HG03095 (cell line): ENCODE measurements at regions not wholly inside any gene's neighbourhood (a gene's known extent, or its start where the extent isn't known, plus 50 kb on each side); places are given as distances from the start of the nearest gene placed in this dataset.
"Not testable (repeated sequence)": the region's sequence is repeated elsewhere in the genome, so short reads cannot be mapped to it uniquely, and the experiment has no call there.

ENCODE experiments used
- ATAC-seq: cut with Tn5 transposase; IDR thresholded peaks from one replicate; pipeline ENCODE4 v1.9.1; 2021; ENCODE audit warnings: moderate library complexity; ENCODE audit not compliant: unreplicated experiment

DNA sequence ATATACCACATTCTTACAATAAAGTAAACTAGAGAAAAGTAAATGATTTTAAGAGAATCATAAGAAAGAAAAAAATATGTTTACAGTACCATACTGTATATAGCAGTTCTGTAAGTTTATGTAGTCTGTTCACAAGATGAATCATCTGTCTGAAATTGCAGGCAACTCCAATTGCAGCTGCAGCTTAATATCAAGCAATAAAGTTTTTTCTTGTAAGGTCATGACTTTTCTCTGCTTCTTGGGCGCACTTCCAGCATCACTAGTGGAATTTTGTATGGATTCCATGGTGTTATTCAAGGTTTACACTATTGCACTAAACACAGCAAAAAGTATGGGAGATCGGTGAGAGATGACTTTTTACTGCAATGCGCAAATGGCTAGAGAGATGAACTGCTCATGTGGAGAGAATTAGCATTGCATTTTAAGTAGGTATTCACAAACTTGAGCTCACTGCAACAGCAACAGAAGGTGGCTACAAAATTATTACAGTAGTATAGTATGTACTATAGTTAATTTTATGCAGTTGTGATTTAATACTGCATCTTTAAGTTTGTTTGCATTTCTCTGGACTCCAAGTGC lies 445.4 kb upstream of the OR4E1 start:
- no peak for ATAC-seq

DNA sequence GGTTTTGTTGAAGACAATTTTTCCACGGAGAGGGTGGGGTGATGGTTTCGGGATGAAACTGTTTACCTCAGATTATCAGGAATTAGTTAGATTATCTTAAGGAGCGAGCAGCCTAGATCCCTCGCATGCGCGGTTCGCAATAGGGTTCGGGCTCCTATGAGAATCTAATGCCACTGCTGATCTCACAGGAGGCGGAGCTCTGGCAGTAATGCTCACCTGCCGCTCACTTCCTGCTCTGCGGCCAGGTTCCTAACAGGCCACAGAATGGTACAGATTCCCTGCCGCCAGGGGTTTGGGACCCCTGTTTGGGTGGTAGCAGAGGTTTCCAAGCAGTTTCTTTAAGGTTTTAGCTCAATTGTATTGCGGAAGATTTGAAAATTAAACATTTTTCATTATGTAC lies 439.8 kb upstream of the OR4E1 start:
- ATAC-seq = no peak

DNA sequence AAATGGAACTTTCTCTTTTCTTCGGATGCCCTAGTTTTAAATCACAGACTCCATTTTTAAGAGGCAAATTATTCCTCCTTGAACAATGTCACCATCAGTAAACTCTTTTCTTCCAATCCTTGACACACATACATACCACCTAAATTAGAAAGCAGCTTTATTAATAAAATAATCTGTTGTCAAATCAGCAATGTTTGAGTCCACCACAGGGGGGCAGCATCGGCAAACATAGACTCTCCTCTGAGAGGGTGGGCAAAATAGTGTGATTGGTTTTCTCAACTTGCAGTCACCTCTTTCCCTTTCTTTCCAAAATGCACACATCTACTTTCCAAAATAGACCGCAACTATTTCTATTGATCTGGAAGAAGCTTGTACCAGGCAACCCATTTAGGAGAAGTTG lies 438.4 kb upstream of the OR4E1 start:
- no peak for ATAC-seq

DNA sequence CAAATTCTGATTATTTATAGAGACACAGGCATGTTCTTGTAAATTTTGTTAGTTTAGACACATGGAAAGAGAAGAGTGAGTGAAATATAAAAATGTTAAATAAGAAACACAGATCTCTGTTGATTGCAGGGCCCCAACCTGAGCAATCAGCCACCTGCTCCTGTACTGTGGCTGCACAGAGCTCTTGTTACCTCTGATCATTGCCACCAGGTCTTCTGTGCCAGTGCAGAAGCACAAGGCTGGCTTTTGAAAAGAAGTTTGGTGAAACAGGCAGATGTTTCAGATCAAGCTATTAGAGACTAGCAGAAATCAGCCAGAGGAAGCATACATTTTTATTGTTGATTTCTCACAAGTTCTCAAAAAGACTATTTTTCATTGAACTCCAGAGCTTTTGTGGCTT lies 434.1 kb upstream of the OR4E1 start:
- no peak for ATAC-seq

DNA sequence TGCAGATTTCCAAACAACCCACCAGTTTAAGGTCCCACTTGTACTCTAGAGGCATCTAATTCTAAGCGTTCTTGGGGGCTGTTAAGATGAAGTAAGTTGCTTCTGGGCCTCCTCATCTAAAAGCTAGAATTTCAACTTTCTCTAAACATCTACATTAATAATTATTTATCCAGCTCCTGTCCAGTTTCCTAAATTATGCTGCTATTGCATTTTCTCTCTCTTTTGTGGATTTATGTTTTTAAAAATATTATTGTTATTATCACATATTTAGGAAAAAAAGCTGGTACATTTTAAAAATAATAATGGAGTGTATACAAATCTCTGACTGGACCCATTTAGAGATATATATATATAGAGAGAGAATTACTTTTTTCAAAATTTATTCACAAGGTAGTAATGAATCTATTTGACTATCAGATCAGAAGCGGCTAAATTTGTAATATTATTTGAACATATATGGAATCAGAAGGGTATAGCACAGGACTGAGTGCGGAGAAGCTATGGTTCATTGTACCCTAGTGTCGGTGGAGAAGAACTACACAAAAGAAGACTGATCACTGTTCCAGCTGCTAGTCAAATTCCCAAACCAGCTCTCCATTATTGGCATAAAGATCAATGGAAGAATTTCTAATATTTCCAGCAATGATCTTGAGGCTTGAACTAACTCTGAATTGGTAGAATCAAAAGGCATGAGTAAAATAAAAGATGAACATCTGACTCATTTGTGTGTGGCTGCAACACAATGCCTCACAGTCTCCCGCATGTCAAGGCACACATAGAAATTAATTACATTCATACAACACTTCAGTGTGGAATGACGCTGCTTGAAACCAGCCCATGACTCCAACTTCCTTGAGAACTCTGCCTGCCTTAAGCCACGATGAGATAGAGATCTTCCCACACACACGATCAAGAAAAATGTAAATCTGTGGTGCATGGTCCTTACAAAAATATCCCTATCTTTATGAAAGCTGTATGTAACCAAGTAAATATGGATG lies 433.4 kb upstream of the OR4E1 start:
- ATAC-seq = no peak

DNA sequence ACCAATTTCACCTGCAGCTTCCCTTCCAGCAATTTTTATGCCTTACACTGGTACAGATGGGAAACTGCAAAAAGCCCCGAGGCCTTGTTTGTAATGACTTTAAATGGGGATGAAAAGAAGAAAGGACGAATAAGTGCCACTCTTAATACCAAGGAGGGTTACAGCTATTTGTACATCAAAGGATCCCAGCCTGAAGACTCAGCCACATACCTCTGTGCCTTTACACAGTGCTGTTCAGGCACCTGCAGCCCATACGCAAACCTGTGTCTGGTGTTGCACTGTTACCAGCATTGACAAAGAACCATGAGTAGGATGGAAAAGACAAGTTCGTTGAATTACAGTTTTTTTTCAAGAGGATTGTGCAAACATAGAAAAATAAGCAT lies 432.0 kb upstream of the OR4E1 start:
- ATAC-seq = no peak

DNA sequence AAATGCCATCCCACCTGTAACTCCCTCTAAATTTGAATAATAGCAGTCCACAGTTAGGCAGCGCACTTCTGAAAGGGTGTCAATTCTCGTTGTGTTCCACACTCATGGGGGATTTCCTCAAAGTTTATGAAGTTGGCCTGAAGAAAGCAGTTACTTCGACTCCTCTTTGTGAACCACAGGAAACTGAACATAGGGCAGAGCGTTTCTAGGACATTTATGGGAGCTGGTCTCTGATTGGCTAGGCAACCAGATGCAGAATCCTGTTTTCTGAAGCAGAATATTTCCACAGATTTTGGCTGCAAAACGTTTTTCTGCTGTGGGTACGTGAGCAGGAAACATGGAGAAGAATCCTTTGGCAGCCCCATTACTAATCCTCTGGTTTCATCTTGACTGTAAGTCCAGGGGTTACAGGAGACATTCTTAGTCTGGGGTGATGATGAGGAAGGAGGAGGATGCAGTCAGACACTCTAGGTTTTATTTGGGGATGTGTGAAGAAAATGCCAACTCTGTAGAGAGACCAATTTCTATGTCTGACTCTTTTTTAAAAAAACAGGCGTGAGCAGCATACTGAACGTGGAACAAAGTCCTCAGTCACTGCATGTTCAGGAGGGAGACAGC lies 431.5 kb upstream of the OR4E1 start:
- no peak for ATAC-seq

DNA sequence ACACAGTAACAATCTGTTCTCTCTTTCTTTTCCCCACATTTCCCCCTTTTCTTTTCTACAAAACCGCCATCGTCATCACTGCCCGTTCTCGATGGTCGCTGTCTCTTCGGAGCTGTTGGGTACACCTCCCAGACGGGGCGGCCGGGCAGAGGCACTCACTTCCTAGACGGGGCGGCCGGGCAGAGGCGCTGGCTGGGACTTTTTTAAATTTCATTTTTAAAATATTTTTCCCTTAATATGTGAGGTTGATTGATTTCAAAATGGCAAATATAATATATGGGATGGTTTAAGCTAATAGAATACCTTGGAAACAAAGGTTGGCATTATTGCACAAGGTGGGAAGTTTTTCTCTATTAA lies 427.1 kb upstream of the OR4E1 start:
- not testable (repeated sequence) for ATAC-seq

DNA sequence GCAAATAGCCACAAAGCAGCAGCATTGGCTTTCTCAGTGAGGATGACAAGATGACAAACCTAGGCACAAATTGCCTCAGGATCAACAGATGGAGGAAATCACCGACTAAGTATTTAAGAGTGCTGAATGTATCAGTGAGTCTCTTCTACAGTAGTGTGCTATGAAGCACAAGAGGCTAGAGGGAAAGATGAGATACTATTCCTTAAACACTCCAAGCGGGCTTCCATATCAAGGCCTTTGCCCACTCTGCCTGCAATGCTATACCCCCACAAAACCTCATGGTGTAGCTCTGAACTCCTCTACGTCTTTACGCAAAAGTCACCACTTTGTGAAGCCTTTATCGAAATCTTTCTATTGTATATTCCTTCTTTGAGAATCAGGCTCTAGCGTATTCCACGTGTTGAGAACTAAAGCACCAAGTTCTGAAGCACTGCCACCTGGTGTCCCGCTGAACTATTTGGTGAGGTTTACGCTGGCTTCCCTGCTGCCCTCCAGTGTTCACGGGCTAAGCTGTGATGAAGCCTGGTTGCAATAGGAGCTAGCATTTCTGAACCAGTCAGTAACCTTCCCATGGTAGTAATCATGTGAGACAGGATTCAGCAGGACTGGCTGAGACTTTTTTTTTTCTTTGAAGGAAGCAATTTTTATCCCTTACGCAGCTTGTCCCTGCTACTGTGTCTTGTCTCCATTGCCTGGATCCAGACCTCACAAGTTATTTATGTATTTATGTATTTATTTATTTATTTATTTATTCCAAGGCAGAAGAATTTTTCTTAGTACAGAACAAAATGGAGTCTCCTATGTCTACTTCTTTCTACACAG lies 426.5 kb upstream of the OR4E1 start:
- ATAC-seq = no peak

DNA sequence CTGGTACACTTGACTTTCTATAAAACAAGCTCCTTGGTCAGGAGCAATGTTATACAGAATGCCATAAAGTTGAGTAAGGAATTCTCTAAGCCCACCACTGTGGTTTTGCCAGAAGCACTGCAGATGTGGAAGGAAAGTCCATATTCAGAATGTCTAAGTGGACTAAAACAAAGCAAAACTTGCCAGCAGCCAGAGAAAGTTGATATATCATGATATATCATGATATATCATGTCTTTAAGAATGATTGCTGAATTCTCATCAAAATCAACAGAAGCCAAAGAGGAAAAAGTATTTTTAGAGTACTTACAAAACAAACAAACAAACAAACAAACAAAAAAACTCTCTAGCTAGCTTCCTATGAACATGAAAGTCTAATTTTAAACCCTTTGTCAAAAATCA lies 424.8 kb upstream of the OR4E1 start:
- ATAC-seq = no peak

DNA sequence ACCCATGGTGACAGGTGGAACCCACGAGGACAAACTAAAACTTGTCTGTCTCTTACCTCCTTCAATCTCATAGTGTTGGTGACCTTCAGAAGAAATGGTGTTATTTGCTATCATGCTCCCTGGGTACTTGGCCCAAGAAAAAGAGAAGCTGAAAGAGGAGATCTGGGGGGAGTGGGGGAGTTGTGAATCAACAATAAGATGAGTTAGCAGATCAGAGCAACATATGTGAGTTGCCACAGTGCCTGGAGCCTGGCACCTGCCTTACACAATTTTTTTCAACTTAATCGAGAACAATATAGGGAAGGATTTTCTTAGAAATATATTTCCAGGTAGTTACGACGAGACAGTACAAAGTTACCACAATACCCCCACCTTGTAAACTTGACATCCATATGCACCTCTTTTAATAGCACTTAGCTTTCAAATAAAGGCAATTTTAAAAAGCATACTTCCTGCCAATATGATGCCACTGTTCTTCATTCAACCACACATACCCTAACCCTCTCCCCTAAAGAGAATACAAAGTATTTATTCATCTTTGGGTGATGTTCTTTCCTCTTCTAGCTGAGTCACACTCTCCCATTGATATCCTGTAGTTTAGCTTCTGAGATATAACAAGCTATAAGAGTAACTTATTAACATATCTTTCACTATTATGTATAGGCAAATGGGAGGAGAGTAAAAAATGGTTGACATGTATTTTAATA lies 424.1 kb upstream of the OR4E1 start:
- no peak for ATAC-seq

DNA sequence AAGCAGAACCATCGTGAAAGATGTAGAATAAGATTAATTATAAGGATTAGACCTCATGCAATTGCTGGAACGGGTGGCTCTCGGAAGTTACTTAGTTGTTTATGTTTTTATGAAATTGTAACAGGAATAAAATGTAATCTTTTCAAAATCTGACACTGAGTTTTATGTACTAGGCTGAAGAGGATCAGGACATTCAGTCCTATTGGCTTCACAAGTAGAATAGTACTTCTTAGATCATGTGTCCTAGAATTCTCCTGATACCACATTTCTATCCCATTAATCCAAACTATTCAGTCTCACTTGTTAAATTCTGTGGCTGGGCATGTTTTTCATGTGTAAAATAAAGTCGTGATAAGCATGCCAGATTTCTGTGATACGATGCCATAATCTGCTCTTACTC lies 423.5 kb upstream of the OR4E1 start:
- no peak for ATAC-seq

DNA sequence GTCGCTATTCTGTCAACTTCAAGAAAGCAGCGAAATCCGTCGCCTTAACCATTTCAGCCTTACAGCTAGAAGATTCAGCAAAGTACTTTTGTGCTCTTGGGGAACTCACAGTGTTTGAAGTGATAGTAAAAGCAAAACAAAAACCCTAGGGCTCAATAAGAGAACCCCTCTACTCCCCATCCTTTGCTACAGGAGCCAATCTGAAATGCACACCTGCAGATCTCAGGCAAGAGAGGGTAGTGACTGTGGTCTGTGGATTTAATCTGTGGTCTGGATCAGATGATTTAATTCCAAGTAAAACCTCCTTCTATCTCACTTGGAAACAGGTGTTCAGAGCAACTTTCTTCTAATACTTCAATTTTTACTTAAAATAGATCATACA lies 422.9 kb upstream of the OR4E1 start:
- ATAC-seq = no peak

DNA sequence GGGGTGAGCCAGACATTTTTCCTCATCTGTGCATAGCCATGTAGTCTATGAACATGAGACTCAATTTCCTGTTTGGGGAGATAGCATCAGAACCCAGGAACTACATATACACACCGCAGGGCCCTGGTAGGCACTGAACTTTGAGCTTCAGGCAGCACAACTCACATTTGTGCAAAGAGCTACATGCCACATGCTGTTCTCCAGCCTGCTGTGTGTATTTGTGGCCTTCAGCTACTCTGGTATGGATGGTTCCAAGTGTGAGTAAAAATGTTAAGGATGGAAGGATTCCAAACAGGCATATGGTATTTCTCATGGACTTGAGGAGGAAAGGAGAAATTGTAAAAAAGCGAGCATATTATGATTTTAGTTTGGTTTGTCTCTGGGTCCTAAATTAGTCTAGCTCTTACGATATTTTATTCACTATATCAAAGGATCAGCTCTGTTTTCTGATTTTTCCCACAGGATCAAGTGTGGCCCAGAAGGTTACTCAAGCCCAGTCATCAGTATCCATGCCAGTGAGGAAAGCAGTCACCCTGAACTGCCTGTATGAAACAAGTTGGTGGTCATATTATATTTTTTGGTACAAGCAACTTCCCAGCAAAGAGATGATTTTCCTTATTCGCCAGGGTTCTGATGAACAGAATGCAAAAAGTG lies 422.4 kb upstream of the OR4E1 start:
- ATAC-seq = no peak

DNA sequence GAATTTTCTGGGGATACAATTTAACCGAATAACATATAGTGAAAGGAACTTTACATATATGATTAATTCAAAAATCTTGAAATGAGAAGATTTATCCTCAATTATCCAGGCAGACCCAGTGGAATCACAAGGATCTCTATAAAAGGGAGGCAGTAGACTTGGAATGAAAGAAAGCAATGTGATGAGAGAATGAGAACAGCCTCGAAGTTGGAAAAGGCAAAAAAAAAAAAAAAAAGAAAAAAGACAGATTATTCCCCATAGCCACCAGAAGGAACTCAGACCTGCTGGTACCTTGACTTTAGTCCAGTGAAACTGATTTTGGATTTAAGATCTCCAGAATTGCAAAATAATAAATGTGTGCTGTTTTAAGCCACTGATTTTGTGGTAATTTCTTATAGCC lies 416.3 kb upstream of the OR4E1 start:
- ATAC-seq = no peak

DNA sequence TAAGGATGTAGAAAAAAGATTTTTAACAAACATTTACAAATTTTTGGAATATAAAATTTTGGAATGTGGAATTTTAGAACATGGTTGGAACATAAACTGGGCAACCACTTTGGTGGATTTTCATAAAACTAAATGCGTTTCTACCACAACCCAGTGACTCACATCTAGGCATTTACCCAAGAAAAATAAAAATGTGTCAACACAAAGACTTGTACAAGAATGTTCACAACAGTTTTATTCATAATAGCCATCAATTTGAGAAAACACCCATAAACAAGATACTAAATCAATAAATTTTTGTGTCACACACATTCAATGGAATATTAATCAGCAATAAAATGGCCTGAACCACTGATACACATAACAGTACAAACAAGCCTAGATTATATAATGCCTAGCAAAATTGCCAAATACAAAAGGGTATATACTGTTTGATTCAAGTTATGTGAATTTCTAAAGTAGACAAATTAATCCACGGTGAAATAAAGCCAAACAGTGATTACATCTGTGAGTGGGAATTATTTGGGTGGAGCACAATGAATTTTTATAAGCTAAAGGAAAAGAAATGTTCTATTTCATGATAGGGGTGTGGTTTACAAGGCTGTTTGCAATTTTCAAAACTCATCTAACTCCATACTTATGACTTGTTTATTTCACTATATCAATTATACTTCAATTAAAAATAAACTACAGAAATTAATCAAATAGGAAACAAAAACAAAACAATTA lies 415.2 kb upstream of the OR4E1 start:
- no peak for ATAC-seq

DNA sequence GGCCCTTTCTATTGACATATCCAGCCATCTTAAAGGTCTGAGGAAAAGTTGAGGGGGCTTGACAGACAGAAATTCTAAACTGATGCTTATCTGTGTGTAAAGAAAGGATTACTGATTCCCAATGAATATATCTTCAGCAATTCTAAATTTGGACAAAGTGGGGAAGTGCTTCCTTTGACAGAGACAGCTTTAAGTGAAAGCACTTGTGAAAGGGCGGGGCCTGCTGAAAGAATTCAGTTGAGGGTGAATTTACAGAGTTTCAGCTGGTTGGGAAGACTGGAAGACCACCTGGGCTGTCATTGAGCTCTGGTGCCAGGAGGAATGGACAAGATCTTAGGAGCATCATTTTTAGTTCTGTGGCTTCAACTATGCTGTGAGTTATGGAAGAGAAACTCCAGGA lies 412.5 kb upstream of the OR4E1 start:
- ATAC-seq = no peak

DNA sequence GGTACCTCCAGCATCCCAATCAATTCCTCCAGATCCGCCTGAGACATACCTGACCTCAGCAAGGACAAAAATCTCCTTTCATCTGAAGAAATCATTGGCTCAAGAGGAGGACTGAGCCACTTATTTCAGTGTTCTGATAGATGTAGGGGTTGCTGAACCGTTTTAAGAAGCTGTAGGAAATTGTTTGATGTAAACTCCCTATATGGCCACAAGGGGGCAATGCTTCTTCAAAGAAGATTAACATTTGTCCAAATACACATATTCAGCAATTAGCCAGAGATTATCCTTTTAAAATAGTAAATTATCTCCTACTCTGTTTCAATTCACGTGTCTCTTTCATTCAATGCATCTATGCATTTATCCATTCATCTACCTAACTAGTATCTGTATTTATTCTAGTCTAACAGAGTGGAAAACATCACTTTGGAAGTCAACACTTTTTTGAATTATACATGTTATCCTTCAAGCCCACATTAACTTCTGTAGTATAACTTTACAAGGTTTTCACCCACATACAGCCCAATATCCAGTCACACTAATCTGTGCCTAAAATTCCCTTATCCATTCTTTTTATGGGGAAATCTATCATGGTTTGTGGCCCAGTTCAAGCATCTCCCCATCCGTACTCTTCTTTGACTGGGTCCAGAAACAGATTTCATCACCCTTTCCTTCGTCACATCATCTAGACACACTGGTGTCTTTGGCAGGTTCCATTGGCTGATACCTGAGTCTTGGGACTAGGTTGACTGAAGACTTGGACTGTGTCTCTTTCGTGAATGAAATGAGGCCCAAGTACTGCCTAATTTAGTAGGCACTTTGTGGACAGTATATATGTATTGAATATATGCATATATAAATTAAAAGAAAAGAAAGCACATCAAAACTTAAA lies 411.0 kb upstream of the OR4E1 start:
- no peak for ATAC-seq

DNA sequence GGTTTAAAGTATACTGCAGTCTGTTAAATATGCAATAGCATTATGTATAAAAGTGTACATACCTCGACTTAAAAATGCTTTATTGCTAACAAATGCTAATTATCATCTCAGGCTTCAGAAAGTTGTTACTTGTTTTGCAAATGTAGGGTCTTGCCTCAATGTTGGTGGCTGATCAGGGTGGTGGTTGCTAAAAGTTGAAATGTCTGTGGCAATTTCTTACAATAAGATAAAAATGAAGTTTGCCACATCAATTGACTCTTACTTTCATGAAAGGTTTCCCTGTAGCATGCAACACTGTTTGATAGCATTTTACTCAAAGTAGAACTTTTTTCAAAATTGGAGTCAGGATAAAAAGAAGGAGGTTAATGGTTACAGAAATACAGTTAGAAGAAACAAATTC lies 407.7 kb upstream of the OR4E1 start:
- ATAC-seq = no peak
